ENCODE measurements at regions not wholly inside any gene's neighbourhood (a gene's known extent, or its start where the extent isn't known, plus 50 kb on each side); places are given as distances from the start of the nearest gene placed in this dataset.

- Mint-ChIP-seq H3K36me3 (no peaks in the 10 kb centered on the region), H3K4me3 (no peak overlapping the region), H3K27ac (no peak overlapping the region), H3K9me3 (no peaks in the 10 kb centered on the region), H3K4me1 (no peaks in the 10 kb centered on the region), H3K27me3 (no peaks in the 10 kb centered on the region)
- DNase-seq: no peak
- CTCF ChIA-PET (ENCODE audit: partially characterized antibody): no interaction called here
- Histone ChIP-seq H3K36me3 (ENCODE audit: insufficient read depth, low read length) (no peaks in the 10 kb centered on the region), H3K4me1 (ENCODE audit: insufficient read depth, low read length) (no peaks in the 10 kb centered on the region), H3K27me3 (ENCODE audit: insufficient read depth, low read length) (no peaks in the 10 kb centered on the region), H3K4me3 (ENCODE audit: low read length in 2 of 2) (no peak overlapping the region), H3K9me3 (ENCODE audit: control insufficient read depth in 1 of 2, low read length in 2 of 2) (no peaks in the 10 kb centered on the region), H3K27ac (ENCODE audit: low read depth, low read length) (no peak overlapping the region)
- intact Hi-C loops (cut with micrococcal nuclease): no loop called here
- POLR2A ChIA-PET (ENCODE audit: partially characterized antibody): no interaction called here
Measured at GRCh38 chr13:107099661-107100060, 531.7 kb upstream of the ARGLU1 start.

GRCh38 chr13:107097916-107098315 lies 530.0 kb upstream of the ARGLU1 start:
- no peak overlapping the region for H3K27ac Mint-ChIP-seq
- H3K4me3 Mint-ChIP-seq: no peak overlapping the region
- Histone ChIP-seq H3K9me3 (ENCODE audit: control insufficient read depth in 1 of 2, low read length in 2 of 2) (no peaks in the 10 kb centered on the region), H3K27me3 (ENCODE audit: insufficient read depth, low read length) (no peaks in the 10 kb centered on the region), H3K4me3 (ENCODE audit: low read length in 2 of 2) (no peak overlapping the region), H3K27ac (ENCODE audit: low read depth, low read length) (no peak overlapping the region), H3K4me1 (ENCODE audit: insufficient read depth, low read length) (no peaks in the 10 kb centered on the region), H3K36me3 (ENCODE audit: insufficient read depth, low read length) (no peaks in the 10 kb centered on the region)
- no peaks in the 10 kb centered on the region for H3K27me3 Mint-ChIP-seq
- H3K4me1 Mint-ChIP-seq: no peaks in the 10 kb centered on the region
- no peaks in the 10 kb centered on the region for H3K36me3 Mint-ChIP-seq
- H3K9me3 Mint-ChIP-seq: no peaks in the 10 kb centered on the region
- intact Hi-C loops (cut with micrococcal nuclease): no loop called here
- ChIA-PET CTCF (ENCODE audit: partially characterized antibody) (no interaction called here), POLR2A (ENCODE audit: partially characterized antibody) (no interaction called here)
- DNase-seq: no peak

- no peak for DNase-seq
- H3K4me3 Mint-ChIP-seq: no peak overlapping the region
- no peaks in the 10 kb centered on the region for H3K4me1 Mint-ChIP-seq
- H3K27me3 ChIP-seq (ENCODE audit: insufficient read depth, low read length): no peaks in the 10 kb centered on the region
- CTCF ChIA-PET (ENCODE audit: partially characterized antibody): no interaction called here
- H3K36me3 ChIP-seq (ENCODE audit: insufficient read depth, low read length): no peaks in the 10 kb centered on the region
- no peaks in the 10 kb centered on the region for H3K9me3 ChIP-seq (ENCODE audit: control insufficient read depth in 1 of 2, low read length in 2 of 2)
- no peaks in the 10 kb centered on the region for H3K9me3 Mint-ChIP-seq
- no peaks in the 10 kb centered on the region for H3K4me1 ChIP-seq (ENCODE audit: insufficient read depth, low read length)
- no peak overlapping the region for H3K4me3 ChIP-seq (ENCODE audit: low read length in 2 of 2)
- intact Hi-C loops (cut with micrococcal nuclease): no loop called here
- H3K27ac Mint-ChIP-seq: no peak overlapping the region
- no peaks in the 10 kb centered on the region for H3K27me3 Mint-ChIP-seq
- no peaks in the 10 kb centered on the region for H3K36me3 Mint-ChIP-seq
- no peak overlapping the region for H3K27ac ChIP-seq (ENCODE audit: low read depth, low read length)
- POLR2A ChIA-PET (ENCODE audit: partially characterized antibody): no interaction called here
Measured at GRCh38 chr13:107095876-107096275, 527.9 kb upstream of the ARGLU1 start.

GRCh38 chr13:107091861-107092260 lies 523.9 kb upstream of the ARGLU1 start:
- H3K27ac ChIP-seq (ENCODE audit: low read depth, low read length): no peak overlapping the region
- Mint-ChIP-seq H3K9me3 (peaks cover 0 to 2% (median 0%) of the 10 kb centered on the region in 8 donors), H3K27ac (no peak overlapping the region), H3K27me3 (no peaks in the 10 kb centered on the region), H3K4me3 (no peak overlapping the region), H3K4me1 (no peaks in the 10 kb centered on the region), H3K36me3 (no peaks in the 10 kb centered on the region)
- intact Hi-C loops (cut with micrococcal nuclease): no loop called here
- H3K27me3 ChIP-seq (ENCODE audit: insufficient read depth, low read length): no peaks in the 10 kb centered on the region
- H3K4me3 ChIP-seq (ENCODE audit: low read length in 2 of 2): no peak overlapping the region
- no peaks in the 10 kb centered on the region for H3K36me3 ChIP-seq (ENCODE audit: insufficient read depth, low read length)
- no peaks in the 10 kb centered on the region for H3K9me3 ChIP-seq (ENCODE audit: control insufficient read depth in 1 of 2, low read length in 2 of 2)
- ChIA-PET CTCF (ENCODE audit: partially characterized antibody) (no interaction called here), POLR2A (ENCODE audit: partially characterized antibody) (no interaction called here)
- no peaks in the 10 kb centered on the region for H3K4me1 ChIP-seq (ENCODE audit: insufficient read depth, low read length)
- no peak for DNase-seq

- no peak overlapping the region for H3K27ac Mint-ChIP-seq
Measured at GRCh38 chr13:107091428-107091827, 523.5 kb upstream of the ARGLU1 start.

GRCh38 chr13:107088061-107088460 lies 520.1 kb upstream of the ARGLU1 start:
- H3K36me3 Mint-ChIP-seq: no peaks in the 10 kb centered on the region
- H3K4me3 ChIP-seq (ENCODE audit: low read length in 2 of 2): no peak overlapping the region
- ChIA-PET POLR2A (ENCODE audit: partially characterized antibody) (no interaction called here), CTCF (ENCODE audit: partially characterized antibody) (no interaction called here)
- H3K27ac ChIP-seq (ENCODE audit: low read depth, low read length): no peak overlapping the region
- H3K27me3 ChIP-seq (ENCODE audit: insufficient read depth, low read length): no peaks in the 10 kb centered on the region
- H3K9me3 Mint-ChIP-seq: peaks cover 0 to 6% (median 0%) of the 10 kb centered on the region in 8 donors
- no peak overlapping the region for H3K27ac Mint-ChIP-seq
- H3K36me3 ChIP-seq (ENCODE audit: insufficient read depth, low read length): no peaks in the 10 kb centered on the region
- H3K4me1 ChIP-seq (ENCODE audit: insufficient read depth, low read length): no peaks in the 10 kb centered on the region
- H3K4me3 Mint-ChIP-seq: no peak overlapping the region
- no peaks in the 10 kb centered on the region for H3K4me1 Mint-ChIP-seq
- no peaks in the 10 kb centered on the region for H3K9me3 ChIP-seq (ENCODE audit: control insufficient read depth in 1 of 2, low read length in 2 of 2)
- no peak for DNase-seq
- intact Hi-C loops (cut with micrococcal nuclease): no loop called here
- no peaks in the 10 kb centered on the region for H3K27me3 Mint-ChIP-seq

More at GRCh38 chr13:107091428-107091827, 523.5 kb upstream of the ARGLU1 start:
- no peaks in the 10 kb centered on the region for H3K27me3 Mint-ChIP-seq
- Histone ChIP-seq H3K36me3 (ENCODE audit: insufficient read depth, low read length) (no peaks in the 10 kb centered on the region), H3K4me1 (ENCODE audit: insufficient read depth, low read length) (no peaks in the 10 kb centered on the region), H3K27ac (ENCODE audit: low read depth, low read length) (no peak overlapping the region), H3K27me3 (ENCODE audit: insufficient read depth, low read length) (no peaks in the 10 kb centered on the region), H3K9me3 (ENCODE audit: control insufficient read depth in 1 of 2, low read length in 2 of 2) (no peaks in the 10 kb centered on the region), H3K4me3 (ENCODE audit: low read length in 2 of 2) (no peak overlapping the region)
- H3K4me3 Mint-ChIP-seq: no peak overlapping the region
- H3K36me3 Mint-ChIP-seq: no peaks in the 10 kb centered on the region
- no peak for DNase-seq
- ChIA-PET POLR2A (ENCODE audit: partially characterized antibody) (no interaction called here), CTCF (ENCODE audit: partially characterized antibody) (no interaction called here)
- intact Hi-C loops (cut with micrococcal nuclease): no loop called here
- peaks cover 0 to 2% (median 0%) of the 10 kb centered on the region in 8 donors for H3K9me3 Mint-ChIP-seq
- no peaks in the 10 kb centered on the region for H3K4me1 Mint-ChIP-seq

- H3K4me3 Mint-ChIP-seq: no peak overlapping the region
- POLR2A ChIA-PET (ENCODE audit: partially characterized antibody): no interaction called here
- no peak for DNase-seq
- no peaks in the 10 kb centered on the region for H3K4me1 Mint-ChIP-seq
- no peak overlapping the region for H3K27ac ChIP-seq (ENCODE audit: low read depth, low read length)
- no peak overlapping the region for H3K27ac Mint-ChIP-seq
- H3K27me3 Mint-ChIP-seq: no peaks in the 10 kb centered on the region
- H3K36me3 Mint-ChIP-seq: no peaks in the 10 kb centered on the region
- H3K9me3 ChIP-seq (ENCODE audit: control insufficient read depth in 1 of 2, low read length in 2 of 2): no peaks in the 10 kb centered on the region
- no peaks in the 10 kb centered on the region for H3K4me1 ChIP-seq (ENCODE audit: insufficient read depth, low read length)
- no peaks in the 10 kb centered on the region for H3K27me3 ChIP-seq (ENCODE audit: insufficient read depth, low read length)
- no peak overlapping the region for H3K4me3 ChIP-seq (ENCODE audit: low read length in 2 of 2)
- peaks cover 0 to 9% (median 2%) of the 10 kb centered on the region in 8 donors for H3K9me3 Mint-ChIP-seq
- CTCF ChIA-PET (ENCODE audit: partially characterized antibody): no interaction called here
- intact Hi-C loops (cut with micrococcal nuclease): no loop called here
- H3K36me3 ChIP-seq (ENCODE audit: insufficient read depth, low read length): no peaks in the 10 kb centered on the region
Measured at GRCh38 chr13:107079423-107080049, 511.6 kb upstream of the ARGLU1 start.

- H3K36me3 Mint-ChIP-seq: no peaks in the 10 kb centered on the region
- ChIA-PET CTCF (ENCODE audit: partially characterized antibody) (no interaction called here), POLR2A (ENCODE audit: partially characterized antibody) (no interaction called here)
- no peaks in the 10 kb centered on the region for H3K27me3 ChIP-seq (ENCODE audit: insufficient read depth, low read length)
- DNase-seq: no peak
- H3K4me1 Mint-ChIP-seq: no peaks in the 10 kb centered on the region
- H3K4me3 ChIP-seq (ENCODE audit: low read length in 2 of 2): no peak overlapping the region
- no peaks in the 10 kb centered on the region for H3K36me3 ChIP-seq (ENCODE audit: insufficient read depth, low read length)
- no peaks in the 10 kb centered on the region for H3K9me3 ChIP-seq (ENCODE audit: control insufficient read depth in 1 of 2, low read length in 2 of 2)
- peaks cover 0 to 9% (median under 1%) of the 10 kb centered on the region in 8 donors for H3K9me3 Mint-ChIP-seq
- no peaks in the 10 kb centered on the region for H3K4me1 ChIP-seq (ENCODE audit: insufficient read depth, low read length)
- H3K27me3 Mint-ChIP-seq: no peaks in the 10 kb centered on the region
- H3K27ac ChIP-seq (ENCODE audit: low read depth, low read length): no peak overlapping the region
- H3K4me3 Mint-ChIP-seq: no peak overlapping the region
- intact Hi-C loops (cut with micrococcal nuclease): no loop called here
- H3K27ac Mint-ChIP-seq: no peak overlapping the region
Measured at GRCh38 chr13:107078229-107078765, 510.4 kb upstream of the ARGLU1 start.

All from CD4-positive, alpha-beta memory T cell (primary cell).